ENCODE measurements at regions not wholly inside any gene's neighbourhood (a gene's known extent, or its start where the extent isn't known, plus 50 kb on each side); places are given as distances from the start of the nearest gene placed in this dataset.

DNA sequence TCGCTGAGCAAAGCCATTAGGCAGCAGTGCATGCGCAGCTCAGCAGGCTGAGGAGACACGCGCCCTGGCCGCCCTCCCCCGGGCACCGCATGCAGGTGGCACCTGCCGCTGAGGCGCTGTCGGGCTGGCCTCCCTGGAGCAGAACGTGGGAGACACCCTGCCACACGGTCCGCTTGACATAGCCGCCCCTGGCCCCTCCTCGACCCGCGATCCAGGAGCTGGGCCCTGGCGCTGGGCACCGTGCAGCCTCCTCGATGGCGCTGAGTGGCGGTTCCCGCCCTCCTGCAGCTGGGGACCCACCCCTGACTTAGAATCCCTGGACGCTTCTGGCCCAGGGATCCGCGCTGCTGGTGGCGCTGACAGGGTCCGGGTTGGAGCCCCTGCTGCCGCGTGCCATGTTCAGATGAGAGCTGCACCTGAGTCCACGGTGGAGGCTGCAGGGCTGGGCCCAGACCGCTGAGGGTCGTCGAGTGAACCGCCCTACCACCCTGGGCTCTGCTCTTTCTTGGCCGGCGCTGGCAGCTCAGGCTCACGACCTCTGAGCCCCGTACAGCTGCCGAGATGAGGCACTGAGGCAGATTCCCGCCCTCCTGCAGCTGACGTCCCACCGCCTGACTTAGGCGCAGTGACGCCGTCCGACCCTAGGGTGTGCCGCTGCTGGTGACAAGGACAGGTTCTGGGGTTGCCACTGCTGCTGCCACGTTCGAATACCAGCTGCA, 116.8 kb downstream of the OR13A1 start:
- TF ChIP-seq, protein P1, sequence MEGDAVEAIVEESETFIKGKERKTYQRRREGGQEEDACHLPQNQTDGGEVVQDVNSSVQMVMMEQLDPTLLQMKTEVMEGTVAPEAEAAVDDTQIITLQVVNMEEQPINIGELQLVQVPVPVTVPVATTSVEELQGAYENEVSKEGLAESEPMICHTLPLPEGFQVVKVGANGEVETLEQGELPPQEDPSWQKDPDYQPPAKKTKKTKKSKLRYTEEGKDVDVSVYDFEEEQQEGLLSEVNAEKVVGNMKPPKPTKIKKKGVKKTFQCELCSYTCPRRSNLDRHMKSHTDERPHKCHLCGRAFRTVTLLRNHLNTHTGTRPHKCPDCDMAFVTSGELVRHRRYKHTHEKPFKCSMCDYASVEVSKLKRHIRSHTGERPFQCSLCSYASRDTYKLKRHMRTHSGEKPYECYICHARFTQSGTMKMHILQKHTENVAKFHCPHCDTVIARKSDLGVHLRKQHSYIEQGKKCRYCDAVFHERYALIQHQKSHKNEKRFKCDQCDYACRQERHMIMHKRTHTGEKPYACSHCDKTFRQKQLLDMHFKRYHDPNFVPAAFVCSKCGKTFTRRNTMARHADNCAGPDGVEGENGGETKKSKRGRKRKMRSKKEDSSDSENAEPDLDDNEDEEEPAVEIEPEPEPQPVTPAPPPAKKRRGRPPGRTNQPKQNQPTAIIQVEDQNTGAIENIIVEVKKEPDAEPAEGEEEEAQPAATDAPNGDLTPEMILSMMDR (IDR thresholded peaks at IDR 0.05) = no peak
- Mint-ChIP-seq H3K4me1 (ENCODE audit: low read depth) (no peaks in the 10 kb centered on the region), H3K36me3 (ENCODE audit: low read depth) (no peaks in the 10 kb centered on the region), H3K4me3 (ENCODE audit: unreplicated experiment) (no peak overlapping the region), H3K9me3 (ENCODE audit: low read depth) (no peaks in the 10 kb centered on the region), H3K27me3 (ENCODE audit: low read depth) (peaks cover 22% of the 10 kb centered on the region), H3K27ac (ENCODE audit: unreplicated experiment) (no peak overlapping the region)
- DNase-seq (ENCODE audit: low spot score) = no peak

DNA sequence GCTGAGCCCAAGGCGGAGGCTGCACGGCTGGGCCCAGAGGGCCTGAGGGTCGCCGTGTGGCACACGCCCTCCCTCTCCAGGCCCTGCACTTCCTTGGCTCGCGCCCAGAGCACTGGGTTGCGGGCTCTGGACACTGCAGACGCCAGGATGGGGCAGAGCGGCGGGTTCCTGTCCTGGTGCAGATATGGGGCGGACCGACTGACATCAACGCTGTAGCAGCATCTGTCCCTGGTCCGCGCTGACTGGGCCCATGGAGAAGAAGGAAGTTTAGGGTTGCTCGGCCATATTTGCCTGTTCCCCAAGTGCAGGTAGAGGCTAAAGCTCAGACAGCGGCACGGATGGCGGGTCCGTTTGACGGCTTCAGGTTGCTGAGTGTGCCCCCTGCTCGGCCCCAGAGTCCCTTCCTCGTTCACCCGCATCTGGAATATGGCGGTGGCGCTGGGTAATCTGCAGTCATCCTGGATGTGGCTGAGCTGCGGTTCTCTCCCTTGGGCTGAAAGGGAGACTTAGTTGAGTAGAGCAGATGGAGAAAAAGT, 116.1 kb downstream of the OR13A1 start:
- DNase-seq (ENCODE audit: low spot score) = peak; percentile 87
- H3K27me3 Mint-ChIP-seq (ENCODE audit: low read depth) = peaks cover 25% of the 10 kb centered on the region
- no peaks in the 10 kb centered on the region for H3K4me1 Mint-ChIP-seq (ENCODE audit: low read depth)
- no peak overlapping the region for H3K27ac Mint-ChIP-seq (ENCODE audit: unreplicated experiment)
- no peak overlapping the region for H3K4me3 Mint-ChIP-seq (ENCODE audit: unreplicated experiment)
- H3K9me3 Mint-ChIP-seq (ENCODE audit: low read depth) = no peaks in the 10 kb centered on the region
- TF ChIP-seq, protein P1 (IDR thresholded peaks at IDR 0.05) = no peak
- no peaks in the 10 kb centered on the region for H3K36me3 Mint-ChIP-seq (ENCODE audit: low read depth)

DNA sequence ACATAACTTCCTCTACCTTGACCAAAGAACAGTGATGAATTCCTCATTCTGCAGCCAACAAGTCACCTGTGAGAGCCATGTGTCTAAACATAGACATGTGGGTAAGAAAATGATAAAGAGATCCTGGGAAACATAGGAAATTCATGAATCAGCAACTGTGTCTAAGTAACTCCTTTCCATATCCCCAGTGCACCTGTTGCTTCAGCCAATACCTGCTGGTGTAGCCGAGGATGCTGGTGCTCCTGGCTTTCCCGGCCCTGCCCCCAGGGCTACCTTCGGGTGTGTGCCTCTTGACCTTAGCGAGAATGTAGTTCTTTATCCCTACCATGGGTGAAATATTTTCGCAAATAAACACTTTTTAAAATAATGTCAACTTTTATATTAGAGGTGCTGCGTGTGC, 114.1 kb downstream of the OR13A1 start:
- no peak overlapping the region for H3K27ac Mint-ChIP-seq (ENCODE audit: unreplicated experiment)
- no peak for DNase-seq (ENCODE audit: low spot score)
- H3K36me3 Mint-ChIP-seq (ENCODE audit: low read depth) = no peaks in the 10 kb centered on the region
- TF ChIP-seq, protein P1 (IDR thresholded peaks at IDR 0.05) = no peak
- H3K4me3 Mint-ChIP-seq (ENCODE audit: unreplicated experiment) = no peak overlapping the region
- H3K4me1 Mint-ChIP-seq (ENCODE audit: low read depth) = no peaks in the 10 kb centered on the region
- H3K9me3 Mint-ChIP-seq (ENCODE audit: low read depth) = no peaks in the 10 kb centered on the region
- peaks cover 26% of the 10 kb centered on the region for H3K27me3 Mint-ChIP-seq (ENCODE audit: low read depth)

DNA sequence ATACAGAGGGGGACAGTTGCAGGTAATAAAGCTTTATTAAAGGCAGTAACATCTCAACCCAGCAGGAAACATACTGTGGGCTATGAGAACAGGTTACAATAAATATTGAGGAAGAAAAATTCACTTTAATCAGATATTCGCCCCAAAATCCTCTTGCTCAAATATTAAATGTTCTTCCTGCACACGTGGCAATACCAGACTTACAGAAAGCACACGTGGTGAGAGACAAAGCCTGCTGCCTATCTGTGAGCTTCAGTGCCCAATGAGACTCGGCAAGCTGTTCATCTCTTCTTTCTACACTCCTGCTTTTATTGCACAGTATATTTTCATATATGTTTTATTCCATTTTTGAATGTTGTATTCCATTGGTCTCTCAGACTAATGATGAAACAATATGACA, 113.2 kb downstream of the OR13A1 start:
- H3K27ac Mint-ChIP-seq (ENCODE audit: unreplicated experiment) = no peak overlapping the region
- H3K4me1 Mint-ChIP-seq (ENCODE audit: low read depth) = no peaks in the 10 kb centered on the region
- no peaks in the 10 kb centered on the region for H3K9me3 Mint-ChIP-seq (ENCODE audit: low read depth)
- no peak overlapping the region for H3K4me3 Mint-ChIP-seq (ENCODE audit: unreplicated experiment)
- no peaks in the 10 kb centered on the region for H3K36me3 Mint-ChIP-seq (ENCODE audit: low read depth)
- H3K27me3 Mint-ChIP-seq (ENCODE audit: low read depth) = peaks cover 27% of the 10 kb centered on the region
- no peak for DNase-seq (ENCODE audit: low spot score)
- TF ChIP-seq, protein P1 (IDR thresholded peaks at IDR 0.05) = no peak

DNA sequence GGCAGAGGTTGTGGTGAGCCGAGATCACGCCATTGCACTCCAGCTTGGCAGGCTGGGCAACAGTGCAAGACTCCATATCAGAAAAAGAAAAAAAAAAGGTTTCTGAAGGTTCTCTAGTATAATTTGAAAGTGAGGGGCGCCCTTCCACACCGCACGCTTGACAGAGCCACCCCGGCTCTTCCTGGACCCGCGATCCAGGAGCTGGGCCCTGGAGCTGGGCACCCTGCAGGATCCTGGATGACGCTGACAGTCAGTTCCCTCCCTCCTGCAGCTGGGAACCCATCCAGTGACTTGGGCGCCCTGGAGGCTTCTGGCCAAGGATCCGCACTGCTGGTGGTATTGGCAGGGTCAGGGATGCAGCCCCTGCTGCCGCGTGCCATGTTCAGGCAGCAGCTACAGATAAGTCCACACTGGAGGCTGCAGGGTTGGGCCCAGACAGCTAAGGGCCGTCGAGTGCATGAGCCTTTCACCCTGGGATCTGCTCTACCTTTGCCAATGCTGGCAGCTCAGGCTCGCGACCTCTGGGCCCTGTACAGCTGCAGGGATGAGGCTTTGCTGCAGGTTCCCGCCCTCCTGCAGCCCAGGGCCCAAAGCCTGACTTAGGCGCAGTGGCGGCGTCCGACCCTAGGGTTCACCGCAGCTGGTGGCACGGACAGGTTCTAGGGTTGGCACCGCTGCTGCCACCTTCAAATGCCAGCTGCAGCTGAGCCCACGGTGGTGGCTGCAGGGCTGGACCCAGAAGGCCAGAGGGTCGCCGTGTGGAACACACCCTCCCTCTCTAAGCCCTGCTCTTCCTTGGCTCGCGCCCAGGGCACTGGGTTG, 110.2 kb downstream of the OR13A1 start:
- TF ChIP-seq, protein P1 (IDR thresholded peaks at IDR 0.05) = no peak
- H3K4me3 Mint-ChIP-seq (ENCODE audit: unreplicated experiment) = no peak overlapping the region
- H3K36me3 Mint-ChIP-seq (ENCODE audit: low read depth) = no peaks in the 10 kb centered on the region
- no peak overlapping the region for H3K27ac Mint-ChIP-seq (ENCODE audit: unreplicated experiment)
- H3K9me3 Mint-ChIP-seq (ENCODE audit: low read depth) = peaks cover 14% of the 10 kb centered on the region
- peaks cover 42% of the 10 kb centered on the region for H3K27me3 Mint-ChIP-seq (ENCODE audit: low read depth)
- no peaks in the 10 kb centered on the region for H3K4me1 Mint-ChIP-seq (ENCODE audit: low read depth)
- no peak for DNase-seq (ENCODE audit: low spot score)

Measured in chondrocyte (in vitro differentiated cells).